Ectodermal cell (in vitro differentiated cells): ENCODE measurements at regions not wholly inside any gene's neighbourhood (a gene's known extent, or its start where the extent isn't known, plus 50 kb on each side); places are given as distances from the start of the nearest gene placed in this dataset.

Source experiments
- H3K27ac ChIP-seq: 2 replicates; pipeline ENCODE4 v1.7.0; 2013; ENCODE audit warnings: mild to moderate bottlenecking, low read depth, low read length; ENCODE audit not compliant: insufficient read depth, poor library complexity, severe bottlenecking
- H3K27me3 ChIP-seq: 2 replicates; pipeline ENCODE4 v1.7.0; 2013; ENCODE audit warnings: mild to moderate bottlenecking, low read length; ENCODE audit not compliant: insufficient read depth, control insufficient read depth, poor library complexity, severe bottlenecking
- H3K36me3 ChIP-seq: one replicate; pipeline ENCODE4 v1.7.0; 2013; ENCODE audit warnings: low read length; ENCODE audit not compliant: control insufficient read depth, insufficient read depth
- H3K4me1 ChIP-seq: one replicate; pipeline ENCODE4 v1.7.0; 2013; ENCODE audit warnings: low read length; ENCODE audit not compliant: control insufficient read depth, insufficient read depth
- H3K4me3 ChIP-seq: 2 replicates; pipeline ENCODE4 v1.7.0; 2013; ENCODE audit warnings: low read depth, low read length, control low read depth; ENCODE audit not compliant: insufficient read depth
- H3K9me3 ChIP-seq: 2 replicates; pipeline ENCODE4 v1.7.0; 2013; ENCODE audit warnings: mild to moderate bottlenecking, low read length, moderate library complexity; ENCODE audit not compliant: control insufficient read depth
- WGBS, 2 experiments: methylation state at CpG; one replicate each; pipeline ENCODE4 v1.1.7; 2013; ENCODE audit warnings: missing lambda C conversion rate in 2 of 2; 5-methylcytosine and 5-hydroxymethylcytosine counted together

GRCh38 chr22:47623066-47623762 lies 860.8 kb downstream of the TBC1D22A start:
- Histone ChIP-seq H3K36me3 (no peaks in the 10 kb centered on the region), H3K9me3 (no peaks in the 10 kb centered on the region), H3K4me3 (no peak overlapping the region), H3K4me1 (no peaks in the 10 kb centered on the region), H3K27ac (no peak overlapping the region), H3K27me3 (no peaks in the 10 kb centered on the region)
- WGBS, 2 experiments, result 89 to 92% methylated on average over 18 of the region's 18 CpGs

GRCh38 chr22:47622541-47622940 lies 860.1 kb downstream of the TBC1D22A start:
- Histone ChIP-seq H3K36me3 (no peaks in the 10 kb centered on the region), H3K27ac (no peak overlapping the region), H3K4me1 (no peaks in the 10 kb centered on the region), H3K9me3 (no peaks in the 10 kb centered on the region), H3K27me3 (no peaks in the 10 kb centered on the region), H3K4me3 (no peak overlapping the region)
- 92 to 93% methylated on average over 14 of the region's 14 CpGs for WGBS, 2 experiments

DNA sequence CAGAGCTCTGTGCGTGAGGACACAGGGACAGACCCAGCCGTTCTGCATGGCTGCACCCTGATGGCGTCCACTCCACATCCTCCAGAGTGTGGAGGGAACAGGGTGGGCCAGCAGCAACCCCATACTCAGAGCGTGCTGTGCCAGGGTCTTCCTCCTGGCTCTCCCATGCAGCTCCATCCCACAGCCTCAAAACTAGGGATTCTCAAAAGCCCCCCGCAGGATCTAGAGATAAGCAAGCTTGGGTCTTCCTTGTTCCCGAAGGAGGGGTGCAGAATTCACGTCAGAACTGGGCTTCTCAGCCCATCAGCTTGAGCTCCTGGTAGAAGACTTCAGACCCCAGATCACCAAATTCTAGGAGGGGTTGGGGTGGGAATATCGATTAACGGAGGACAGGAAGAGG lies 858.8 kb downstream of the TBC1D22A start:
- no peaks in the 10 kb centered on the region for H3K36me3 ChIP-seq
- no peaks in the 10 kb centered on the region for H3K27me3 ChIP-seq
- H3K27ac ChIP-seq, result no peak overlapping the region
- H3K4me1 ChIP-seq, result no peaks in the 10 kb centered on the region
- no peak overlapping the region for H3K4me3 ChIP-seq
- H3K9me3 ChIP-seq, result no peaks in the 10 kb centered on the region
- WGBS, 2 experiments, result 88 to 91% methylated on average over 9 of the region's 9 CpGs

DNA sequence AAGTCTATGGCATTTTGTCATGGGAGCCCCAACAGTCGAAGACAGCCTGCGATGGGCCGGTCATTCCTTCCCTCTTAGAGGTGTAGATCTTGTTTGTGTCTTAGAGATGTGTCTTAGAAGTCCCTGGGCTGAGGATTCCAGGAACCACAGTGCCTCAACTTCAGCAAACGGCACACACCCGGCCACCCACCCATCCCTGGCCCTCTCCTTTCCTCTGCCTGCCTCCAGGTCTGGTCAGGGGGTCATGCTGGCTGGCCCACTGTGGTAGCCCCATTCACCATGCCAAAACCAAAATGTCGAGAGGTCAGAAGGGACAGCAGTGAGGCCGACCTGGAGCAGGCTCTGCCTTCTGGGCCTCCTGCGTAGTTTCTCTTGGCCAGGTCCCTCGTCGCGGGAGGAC lies 857.9 kb downstream of the TBC1D22A start:
- Histone ChIP-seq H3K4me3 (no peak overlapping the region), H3K36me3 (no peaks in the 10 kb centered on the region), H3K27ac (no peak overlapping the region), H3K9me3 (no peaks in the 10 kb centered on the region), H3K27me3 (no peaks in the 10 kb centered on the region), H3K4me1 (no peaks in the 10 kb centered on the region)
- WGBS, 2 experiments, result 92% methylated on average over 11 of the region's 11 CpGs

DNA sequence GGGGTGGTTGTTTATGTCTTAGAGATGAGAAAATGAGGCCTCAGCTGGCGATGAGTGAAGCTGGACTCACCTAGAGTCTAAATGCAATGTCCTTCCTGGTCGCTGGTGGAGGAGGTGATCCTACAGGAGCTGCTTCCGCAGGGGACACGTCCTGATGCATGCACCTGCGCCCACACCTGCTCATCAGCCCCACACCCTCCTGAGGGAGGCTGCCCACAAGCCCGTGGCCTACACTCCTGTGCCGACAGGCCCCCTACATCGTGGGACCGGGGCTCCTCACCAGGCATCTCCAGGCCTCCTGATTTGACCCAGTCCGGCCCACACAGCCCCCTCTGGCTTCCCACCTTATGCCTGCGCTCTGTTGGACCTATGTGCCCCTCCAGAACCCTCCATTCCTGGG lies 857.2 kb downstream of the TBC1D22A start:
- WGBS, 2 experiments, result 88 to 91% methylated on average over 11 of the region's 11 CpGs
- H3K27ac ChIP-seq, result no peak overlapping the region
- H3K36me3 ChIP-seq, result no peaks in the 10 kb centered on the region
- H3K27me3 ChIP-seq, result no peaks in the 10 kb centered on the region
- H3K4me1 ChIP-seq, result no peaks in the 10 kb centered on the region
- H3K9me3 ChIP-seq, result no peaks in the 10 kb centered on the region
- H3K4me3 ChIP-seq, result no peak overlapping the region

DNA sequence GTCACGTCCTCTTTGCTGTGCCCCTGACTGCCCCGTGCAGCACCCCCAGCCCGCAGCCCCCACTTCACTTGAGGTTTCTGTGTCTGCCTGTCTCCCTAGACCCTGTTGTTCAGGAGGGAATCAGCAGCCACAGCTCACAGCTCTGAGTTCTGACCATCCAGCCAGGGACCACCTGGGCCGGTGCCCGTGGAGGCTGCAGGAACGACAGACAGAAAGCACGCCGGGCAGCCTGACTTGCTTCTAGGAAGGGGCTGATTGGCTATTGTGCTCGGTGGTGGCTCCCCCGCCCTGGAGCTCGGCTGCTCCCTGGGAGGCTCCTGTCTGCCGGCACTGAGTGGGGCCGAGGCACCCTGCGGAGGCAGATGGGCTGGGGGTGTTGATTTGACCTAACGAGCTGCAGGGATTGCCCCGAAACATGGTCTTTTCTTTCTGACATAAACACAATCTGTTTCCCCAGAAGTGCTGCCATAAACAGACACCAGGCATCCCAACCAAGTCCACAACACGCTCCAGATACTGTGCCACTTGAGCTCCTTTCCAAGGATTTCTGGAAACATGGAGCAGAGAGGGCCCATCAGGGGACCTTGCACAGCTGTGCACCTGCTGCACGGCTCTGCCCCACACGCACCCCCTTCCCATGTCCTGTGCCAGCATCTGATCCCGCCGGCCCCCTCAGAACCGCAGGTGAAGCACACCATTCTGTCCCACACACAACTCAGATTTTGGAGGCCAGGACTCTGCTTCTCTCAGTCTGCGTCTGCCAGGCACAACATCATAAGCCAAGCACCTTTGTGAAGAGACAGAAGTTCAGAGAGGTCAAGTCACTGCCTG lies 855.9 kb downstream of the TBC1D22A start:
- H3K4me1 ChIP-seq, result no peaks in the 10 kb centered on the region

GRCh38 chr22:47617186-47617585 lies 854.7 kb downstream of the TBC1D22A start:
- Histone ChIP-seq H3K4me3 (no peak overlapping the region), H3K27me3 (no peaks in the 10 kb centered on the region), H3K36me3 (no peaks in the 10 kb centered on the region), H3K9me3 (no peaks in the 10 kb centered on the region), H3K27ac (no peak overlapping the region), H3K4me1 (no peaks in the 10 kb centered on the region)
- WGBS, 2 experiments, result 78 to 87% methylated on average over 2 to 3 of the region's 3 CpGs

More for the DNA sequence above, 855.9 kb downstream of the TBC1D22A start:
- H3K27me3 ChIP-seq, result no peaks in the 10 kb centered on the region
- H3K36me3 ChIP-seq, result no peaks in the 10 kb centered on the region
- no peak overlapping the region for H3K4me3 ChIP-seq
- 65 to 66% methylated on average over 23 of the region's 23 CpGs for WGBS, 2 experiments
- no peak overlapping the region for H3K27ac ChIP-seq
- H3K9me3 ChIP-seq, result no peaks in the 10 kb centered on the region

GRCh38 chr22:47616396-47617020 lies 854.1 kb downstream of the TBC1D22A start:
- H3K4me3 ChIP-seq, result no peak overlapping the region
- no peaks in the 10 kb centered on the region for H3K4me1 ChIP-seq
- no peaks in the 10 kb centered on the region for H3K36me3 ChIP-seq
- 85 to 87% methylated on average over 11 of the region's 11 CpGs for WGBS, 2 experiments
- H3K27ac ChIP-seq, result no peak overlapping the region
- H3K9me3 ChIP-seq, result no peaks in the 10 kb centered on the region
- no peaks in the 10 kb centered on the region for H3K27me3 ChIP-seq

GRCh38 chr22:47615051-47615450 lies 852.6 kb downstream of the TBC1D22A start:
- Histone ChIP-seq H3K27ac (no peak overlapping the region), H3K36me3 (no peaks in the 10 kb centered on the region), H3K27me3 (no peaks in the 10 kb centered on the region), H3K4me3 (no peak overlapping the region), H3K4me1 (no peaks in the 10 kb centered on the region), H3K9me3 (no peaks in the 10 kb centered on the region)
- WGBS, 2 experiments, result 84 to 86% methylated on average over 10 of the region's 10 CpGs
